Loucy (cell line): ENCODE measurements at regions not wholly inside any gene's neighbourhood (a gene's known extent, or its start where the extent isn't known, plus 50 kb on each side); places are given as distances from the start of the nearest gene placed in this dataset.

Source experiments
- CTCF ChIP-seq: fragments of 200-600 bp; sonication (generic); conservative IDR thresholded peaks from 2 replicates; pipeline ENCODE4 v1.5.1; 2014; ENCODE audit warnings: mild to moderate bottlenecking, antibody characterized with exemption, low read length
- EZH2phosphoT487 ChIP-seq: fragments of 200-600 bp; IDR thresholded peaks from 2 replicates; pipeline ENCODE4 v1.6.1; 2018; ENCODE audit warnings: antibody characterized with exemption, mild to moderate bottlenecking, moderate library complexity, borderline replicate concordance

- TF ChIP-seq CTCF (no peak), EZH2phosphoT487 (no peak)
Measured at GRCh38 chr2:240353944-240354343, 81.5 kb upstream of the GPC1 start.
